C4-2B (cell line): ENCODE measurements at regions not wholly inside any gene's neighbourhood (a gene's known extent, or its start where the extent isn't known, plus 50 kb on each side); places are given as distances from the start of the nearest gene placed in this dataset.

Source experiments
- ZFX ChIP-seq: fragments of 450-650 bp; IDR thresholded peaks from 2 replicates; pipeline ENCODE4 v1.6.1; 2017
- TF ChIP-seq, protein P1 (sequence below): fragments of 450-650 bp; conservative IDR thresholded peaks from 2 replicates; pipeline ENCODE4 v1.5.1; 2017; ENCODE audit warnings: mild to moderate bottlenecking

DNA sequence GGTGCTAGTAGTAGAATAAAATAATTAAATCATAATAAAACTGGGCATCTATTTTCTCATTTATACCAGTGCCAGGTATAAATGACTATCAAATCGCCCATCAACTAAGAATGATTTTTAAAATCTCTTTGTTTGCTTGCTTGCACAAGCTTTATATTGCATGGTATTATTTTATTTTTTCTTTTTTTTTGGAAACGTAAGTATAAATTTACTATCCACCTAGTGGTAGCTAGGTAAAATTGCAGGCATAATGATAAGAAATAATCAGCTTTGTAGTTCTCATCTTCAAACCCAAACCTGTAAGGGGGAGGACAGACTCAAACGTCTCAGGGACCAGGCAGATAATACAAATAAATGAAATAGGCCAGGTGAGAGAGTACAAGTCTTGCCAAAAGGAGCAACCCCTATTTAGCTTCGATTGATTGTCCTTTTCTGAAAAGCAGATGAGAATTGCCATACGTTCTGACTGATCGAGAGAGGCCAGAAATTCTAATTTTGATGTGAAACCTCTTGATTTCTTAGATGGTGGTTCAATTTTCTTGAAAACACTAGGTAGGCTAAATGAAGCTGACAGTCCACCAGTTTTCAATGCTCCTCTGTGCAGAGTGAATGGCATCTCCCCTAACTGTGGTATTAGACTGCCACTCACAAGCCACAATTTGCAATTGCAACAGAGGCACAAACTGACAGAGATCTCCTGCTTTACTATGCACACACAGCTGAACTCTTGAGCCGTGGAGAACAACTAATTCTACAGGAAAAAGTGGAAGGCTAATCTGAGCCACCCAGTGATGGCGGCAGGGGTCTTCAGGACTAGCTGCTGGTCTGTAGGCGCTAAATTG, 189.3 kb downstream of the DACT1 start:
- TF ChIP-seq, protein P1, sequence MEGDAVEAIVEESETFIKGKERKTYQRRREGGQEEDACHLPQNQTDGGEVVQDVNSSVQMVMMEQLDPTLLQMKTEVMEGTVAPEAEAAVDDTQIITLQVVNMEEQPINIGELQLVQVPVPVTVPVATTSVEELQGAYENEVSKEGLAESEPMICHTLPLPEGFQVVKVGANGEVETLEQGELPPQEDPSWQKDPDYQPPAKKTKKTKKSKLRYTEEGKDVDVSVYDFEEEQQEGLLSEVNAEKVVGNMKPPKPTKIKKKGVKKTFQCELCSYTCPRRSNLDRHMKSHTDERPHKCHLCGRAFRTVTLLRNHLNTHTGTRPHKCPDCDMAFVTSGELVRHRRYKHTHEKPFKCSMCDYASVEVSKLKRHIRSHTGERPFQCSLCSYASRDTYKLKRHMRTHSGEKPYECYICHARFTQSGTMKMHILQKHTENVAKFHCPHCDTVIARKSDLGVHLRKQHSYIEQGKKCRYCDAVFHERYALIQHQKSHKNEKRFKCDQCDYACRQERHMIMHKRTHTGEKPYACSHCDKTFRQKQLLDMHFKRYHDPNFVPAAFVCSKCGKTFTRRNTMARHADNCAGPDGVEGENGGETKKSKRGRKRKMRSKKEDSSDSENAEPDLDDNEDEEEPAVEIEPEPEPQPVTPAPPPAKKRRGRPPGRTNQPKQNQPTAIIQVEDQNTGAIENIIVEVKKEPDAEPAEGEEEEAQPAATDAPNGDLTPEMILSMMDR, result peak; percentile 61
- TF ChIP-seq ZFX, result no peak
